GM23338 (cell line): ENCODE measurements at regions not wholly inside any gene's neighbourhood (a gene's known extent, or its start where the extent isn't known, plus 50 kb on each side); places are given as distances from the start of the nearest gene placed in this dataset.

ENCODE experiments used
- ATAC-seq: fragments of 200-7000 bp; cut with Tn5 transposase; 3 replicates; pipeline ENCODE4 v1.9.1; 2020
- DNase-seq: peaks from one replicate; pipeline ENCODE4 v3.0.0-alpha.2; 2015; ENCODE audit warnings: low spot score
- H2AFZ ChIP-seq: fragments of 200-600 bp; sonication (generic); 2 replicates; pipeline ENCODE4 v1.8.0; 2016; ENCODE audit warnings: antibody characterized with exemption, mild to moderate bottlenecking, moderate library complexity
- H3F3A ChIP-seq: fragments of 200-600 bp; sonication (generic); replicated peaks from 2 replicates; pipeline ENCODE4 v1.8.0; 2017; ENCODE audit warnings: antibody characterized with exemption, mixed run types, low read depth
- H3K27ac ChIP-seq: fragments of 200-600 bp; sonication (generic); 2 replicates; pipeline ENCODE4 v1.6.1; 2016; ENCODE audit warnings: low read depth
- H3K27me3 ChIP-seq: fragments of 200-600 bp; sonication (generic); 2 replicates; pipeline ENCODE4 v1.8.0; 2016; ENCODE audit warnings: mild to moderate bottlenecking, mixed run types, moderate library complexity; ENCODE audit not compliant: insufficient read depth
- H3K36me3 ChIP-seq: fragments of 200-600 bp; sonication (generic); 2 replicates; pipeline ENCODE4 v1.8.0; 2016; ENCODE audit warnings: mild to moderate bottlenecking; ENCODE audit not compliant: insufficient read depth
- H3K4me1 ChIP-seq: fragments of 200-600 bp; sonication (generic); 2 replicates; pipeline ENCODE4 v1.8.0; 2016; ENCODE audit warnings: mild to moderate bottlenecking, moderate library complexity; ENCODE audit not compliant: insufficient read depth
- H3K4me2 ChIP-seq: fragments of 200-600 bp; sonication (generic); 2 replicates; pipeline ENCODE4 v1.7.1; 2017; ENCODE audit warnings: mixed run types
- H3K4me3 ChIP-seq: fragments of 200-600 bp; sonication (generic); 2 replicates; pipeline ENCODE4 v1.6.1; 2016; ENCODE audit warnings: mixed run types
- H3K79me2 ChIP-seq: fragments of 200-600 bp; sonication (generic); replicated peaks from 2 replicates; pipeline ENCODE4 v1.8.0; 2017; ENCODE audit warnings: mild to moderate bottlenecking; ENCODE audit not compliant: insufficient read depth
- H3K9me2 ChIP-seq: fragments of 200-600 bp; sonication (generic); 2 replicates; pipeline ENCODE4 v1.8.0; 2017; ENCODE audit not compliant: insufficient read depth
- H4K20me1 ChIP-seq: fragments of 200-600 bp; sonication (generic); replicated peaks from 2 replicates; pipeline ENCODE4 v1.8.0; 2017; ENCODE audit warnings: mild to moderate bottlenecking; ENCODE audit not compliant: insufficient read depth
- H3K27ac Mint-ChIP-seq: 2 replicates; pipeline ENCODE4 v1.8.0; 2020; ENCODE audit warnings: inconsistent platforms, mild to moderate bottlenecking, moderate library complexity, mixed read lengths
- H3K27me3 Mint-ChIP-seq: 3 replicates; pipeline ENCODE4 v1.8.0; 2022; ENCODE audit warnings: low read depth, mild to moderate bottlenecking, moderate library complexity, mixed read lengths, inconsistent platforms; ENCODE audit not compliant: insufficient read depth, poor library complexity
- H3K36me3 Mint-ChIP-seq: 3 replicates; pipeline ENCODE4 v1.8.0; 2021; ENCODE audit warnings: low read depth, mild to moderate bottlenecking, inconsistent platforms, moderate library complexity, mixed read lengths
- H3K4me1 Mint-ChIP-seq: 3 replicates; pipeline ENCODE4 v1.8.0; 2020; ENCODE audit warnings: mild to moderate bottlenecking, inconsistent platforms, mixed read lengths
- H3K4me3 Mint-ChIP-seq: 3 replicates; pipeline ENCODE4 v1.8.0; 2021; ENCODE audit warnings: moderate library complexity, mild to moderate bottlenecking, inconsistent platforms, mixed read lengths
- H3K9me3 Mint-ChIP-seq: 3 replicates; pipeline ENCODE4 v1.8.0; 2020; ENCODE audit warnings: moderate library complexity, mild to moderate bottlenecking, inconsistent platforms, mixed read lengths
- CREB1 ChIP-seq: fragments of 250-450 bp; sonication (Bioruptor Pico); IDR thresholded peaks from 2 replicates; pipeline ENCODE4 v1.5.0; 2020; ENCODE audit warnings: low read depth, mild to moderate bottlenecking, moderate library complexity
- EZH2 ChIP-seq: fragments of 200-600 bp; sonication (generic); IDR thresholded peaks from one replicate; pipeline ENCODE4 v1.8.0; 2017; ENCODE audit warnings: antibody characterized with exemption, mild to moderate bottlenecking, low read depth; ENCODE audit not compliant: unreplicated experiment
- EZH2phosphoT487 ChIP-seq: fragments of 200-600 bp; sonication (generic); IDR thresholded peaks from one replicate; pipeline ENCODE4 v1.8.1; 2018; ENCODE audit warnings: antibody characterized with exemption; ENCODE audit not compliant: unreplicated experiment
- JUNB ChIP-seq: IDR thresholded peaks from one replicate; pipeline ENCODE4 v1.6.1; 2016; ENCODE audit warnings: antibody characterized with exemption; ENCODE audit not compliant: unreplicated experiment
- NANOG ChIP-seq: IDR thresholded peaks from 2 replicates; pipeline ENCODE4 v1.6.1; 2016; ENCODE audit warnings: antibody characterized with exemption, borderline replicate concordance
- POLR2AphosphoS5 ChIP-seq: IDR thresholded peaks from 2 replicates; pipeline ENCODE4 v1.6.1; 2016; ENCODE audit warnings: antibody characterized with exemption, low read depth
- STAT1 ChIP-seq: IDR thresholded peaks from one replicate; pipeline ENCODE4 v1.6.1; 2016; ENCODE audit warnings: antibody characterized with exemption; ENCODE audit not compliant: unreplicated experiment
- ZNF114 ChIP-seq: fragments of 250-450 bp; sonication (Bioruptor Pico); IDR thresholded peaks from 2 replicates; pipeline ENCODE4 v1.5.0; 2020; ENCODE audit warnings: mild to moderate bottlenecking, moderate library complexity
- ZNF331 ChIP-seq: fragments of 250-450 bp; sonication (Bioruptor Pico); IDR thresholded peaks from 2 replicates; pipeline ENCODE4 v1.5.0; 2020; ENCODE audit warnings: low read depth, mild to moderate bottlenecking, moderate library complexity
- ZNF462 ChIP-seq: fragments of 250-450 bp; sonication (Bioruptor Pico); IDR thresholded peaks from 2 replicates; pipeline ENCODE4 v1.5.0; 2020; ENCODE audit warnings: mild to moderate bottlenecking, moderate library complexity
- TF ChIP-seq, protein P1 (sequence below), 2 experiments: fragments of 200-600 bp in 1 of 2; sonication (generic) in 1 of 2; conservative IDR thresholded peaks; 2 replicates each; pipeline versions ENCODE4 v1.5.1 to v1.6.1; 2016 to 2017; ENCODE audit warnings: antibody characterized with exemption in 2 of 2, low read depth in 2 of 2, mild to moderate bottlenecking in 2 of 2, moderate library complexity in 1 of 2
- TF ChIP-seq, protein P2 (sequence below): IDR thresholded peaks from 2 replicates; pipeline ENCODE4 v1.6.1; 2016; ENCODE audit warnings: antibody characterized with exemption
- TF ChIP-seq, protein P3 (sequence below): IDR thresholded peaks from one replicate; pipeline ENCODE4 v1.6.1; 2018; ENCODE audit warnings: antibody characterized with exemption; ENCODE audit not compliant: unreplicated experiment

GRCh38 chr14:56886471-56887062 lies 76.3 kb upstream of the OTX2 start:
- H3K27ac Mint-ChIP-seq, result no peak overlapping the region
- TF ChIP-seq STAT1, result no peak
- no peak for TF ChIP-seq ZNF331
- TF ChIP-seq JUNB, result no peak
- no peak for TF ChIP-seq POLR2AphosphoS5
- no peak for TF ChIP-seq EZH2
- TF ChIP-seq NANOG, result no peak
- no peak for TF ChIP-seq CREB1
- TF ChIP-seq, protein P1, sequence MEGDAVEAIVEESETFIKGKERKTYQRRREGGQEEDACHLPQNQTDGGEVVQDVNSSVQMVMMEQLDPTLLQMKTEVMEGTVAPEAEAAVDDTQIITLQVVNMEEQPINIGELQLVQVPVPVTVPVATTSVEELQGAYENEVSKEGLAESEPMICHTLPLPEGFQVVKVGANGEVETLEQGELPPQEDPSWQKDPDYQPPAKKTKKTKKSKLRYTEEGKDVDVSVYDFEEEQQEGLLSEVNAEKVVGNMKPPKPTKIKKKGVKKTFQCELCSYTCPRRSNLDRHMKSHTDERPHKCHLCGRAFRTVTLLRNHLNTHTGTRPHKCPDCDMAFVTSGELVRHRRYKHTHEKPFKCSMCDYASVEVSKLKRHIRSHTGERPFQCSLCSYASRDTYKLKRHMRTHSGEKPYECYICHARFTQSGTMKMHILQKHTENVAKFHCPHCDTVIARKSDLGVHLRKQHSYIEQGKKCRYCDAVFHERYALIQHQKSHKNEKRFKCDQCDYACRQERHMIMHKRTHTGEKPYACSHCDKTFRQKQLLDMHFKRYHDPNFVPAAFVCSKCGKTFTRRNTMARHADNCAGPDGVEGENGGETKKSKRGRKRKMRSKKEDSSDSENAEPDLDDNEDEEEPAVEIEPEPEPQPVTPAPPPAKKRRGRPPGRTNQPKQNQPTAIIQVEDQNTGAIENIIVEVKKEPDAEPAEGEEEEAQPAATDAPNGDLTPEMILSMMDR (conservative IDR thresholded peaks at IDR 0.05; ENCODE audit: low read depth in 2 of 2), result no peak
- no peak for TF ChIP-seq EZH2phosphoT487
- TF ChIP-seq, protein P2, sequence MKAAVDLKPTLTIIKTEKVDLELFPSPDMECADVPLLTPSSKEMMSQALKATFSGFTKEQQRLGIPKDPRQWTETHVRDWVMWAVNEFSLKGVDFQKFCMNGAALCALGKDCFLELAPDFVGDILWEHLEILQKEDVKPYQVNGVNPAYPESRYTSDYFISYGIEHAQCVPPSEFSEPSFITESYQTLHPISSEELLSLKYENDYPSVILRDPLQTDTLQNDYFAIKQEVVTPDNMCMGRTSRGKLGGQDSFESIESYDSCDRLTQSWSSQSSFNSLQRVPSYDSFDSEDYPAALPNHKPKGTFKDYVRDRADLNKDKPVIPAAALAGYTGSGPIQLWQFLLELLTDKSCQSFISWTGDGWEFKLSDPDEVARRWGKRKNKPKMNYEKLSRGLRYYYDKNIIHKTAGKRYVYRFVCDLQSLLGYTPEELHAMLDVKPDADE, result no peak
- no peak for TF ChIP-seq ZNF114
- TF ChIP-seq, protein P3, sequence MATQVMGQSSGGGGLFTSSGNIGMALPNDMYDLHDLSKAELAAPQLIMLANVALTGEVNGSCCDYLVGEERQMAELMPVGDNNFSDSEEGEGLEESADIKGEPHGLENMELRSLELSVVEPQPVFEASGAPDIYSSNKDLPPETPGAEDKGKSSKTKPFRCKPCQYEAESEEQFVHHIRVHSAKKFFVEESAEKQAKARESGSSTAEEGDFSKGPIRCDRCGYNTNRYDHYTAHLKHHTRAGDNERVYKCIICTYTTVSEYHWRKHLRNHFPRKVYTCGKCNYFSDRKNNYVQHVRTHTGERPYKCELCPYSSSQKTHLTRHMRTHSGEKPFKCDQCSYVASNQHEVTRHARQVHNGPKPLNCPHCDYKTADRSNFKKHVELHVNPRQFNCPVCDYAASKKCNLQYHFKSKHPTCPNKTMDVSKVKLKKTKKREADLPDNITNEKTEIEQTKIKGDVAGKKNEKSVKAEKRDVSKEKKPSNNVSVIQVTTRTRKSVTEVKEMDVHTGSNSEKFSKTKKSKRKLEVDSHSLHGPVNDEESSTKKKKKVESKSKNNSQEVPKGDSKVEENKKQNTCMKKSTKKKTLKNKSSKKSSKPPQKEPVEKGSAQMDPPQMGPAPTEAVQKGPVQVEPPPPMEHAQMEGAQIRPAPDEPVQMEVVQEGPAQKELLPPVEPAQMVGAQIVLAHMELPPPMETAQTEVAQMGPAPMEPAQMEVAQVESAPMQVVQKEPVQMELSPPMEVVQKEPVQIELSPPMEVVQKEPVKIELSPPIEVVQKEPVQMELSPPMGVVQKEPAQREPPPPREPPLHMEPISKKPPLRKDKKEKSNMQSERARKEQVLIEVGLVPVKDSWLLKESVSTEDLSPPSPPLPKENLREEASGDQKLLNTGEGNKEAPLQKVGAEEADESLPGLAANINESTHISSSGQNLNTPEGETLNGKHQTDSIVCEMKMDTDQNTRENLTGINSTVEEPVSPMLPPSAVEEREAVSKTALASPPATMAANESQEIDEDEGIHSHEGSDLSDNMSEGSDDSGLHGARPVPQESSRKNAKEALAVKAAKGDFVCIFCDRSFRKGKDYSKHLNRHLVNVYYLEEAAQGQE, result no peak
- TF ChIP-seq ZNF462, result no peak
- 0 out of 3 replicates have a peak overlapping the region, but pooled peaks have one; percentile 19 for H3K4me3 Mint-ChIP-seq
- peaks cover 51% of the 10 kb centered on the region for H3K4me1 ChIP-seq
- ATAC-seq (no peak), DNase-seq (no peak)
- no peaks in the 10 kb centered on the region for H3K36me3 ChIP-seq
- H3K36me3 Mint-ChIP-seq, result no peaks in the 10 kb centered on the region
- no peak overlapping the region for H3K4me3 ChIP-seq
- H3K4me2 ChIP-seq, result peak overlapping the region; percentile 13
- H3F3A ChIP-seq, result no peaks in the 10 kb centered on the region
- H3K27me3 Mint-ChIP-seq, result peaks cover 14% of the 10 kb centered on the region
- H4K20me1 ChIP-seq, result no peaks in the 10 kb centered on the region
- H2AFZ ChIP-seq, result no peak overlapping the region
- H3K4me1 Mint-ChIP-seq, result peaks cover 58% of the 10 kb centered on the region
- H3K27ac ChIP-seq, result no peak overlapping the region
- H3K79me2 ChIP-seq, result no peaks in the 10 kb centered on the region
- H3K9me2 ChIP-seq, result no peaks in the 10 kb centered on the region
- H3K9me3 Mint-ChIP-seq, result no peaks in the 10 kb centered on the region
- peaks cover 92% of the 10 kb centered on the region for H3K27me3 ChIP-seq
